HT1080 (cell line): ENCODE measurements at regions not wholly inside any gene's neighbourhood (a gene's known extent, or its start where the extent isn't known, plus 50 kb on each side); places are given as distances from the start of the nearest gene placed in this dataset.

Experiments used
- DNase-seq: peaks from one replicate; pipeline ENCODE4 v3.0.0-alpha.2; 2015; ENCODE audit warnings: low read depth

GRCh38 chr3:26358405-26358804 lies 264.2 kb upstream of the LRRC3B start:
- no peak for DNase-seq

GRCh38 chr3:26365706-26366105 lies 256.9 kb upstream of the LRRC3B start:
- DNase-seq, result no peak

- no peak for DNase-seq
These were observed 254.3 kb upstream of the LRRC3B start for GRCh38 chr3:26368312-26368711.

GRCh38 chr3:26369133-26369532 lies 253.4 kb upstream of the LRRC3B start:
- peak; percentile 52 for DNase-seq

- no peak for DNase-seq
These were observed 246.6 kb upstream of the LRRC3B start for GRCh38 chr3:26375843-26376530.

GRCh38 chr3:26381411-26381810 lies 241.2 kb upstream of the LRRC3B start:
- no peak for DNase-seq

GRCh38 chr3:26406636-26407035 lies 215.9 kb upstream of the LRRC3B start:
- DNase-seq, result no peak

- no peak for DNase-seq
These were observed 204.0 kb upstream of the LRRC3B start for GRCh38 chr3:26418553-26418952.

- no peak for DNase-seq
These were observed 200.2 kb upstream of the LRRC3B start for GRCh38 chr3:26422415-26422814.

- DNase-seq, result no peak
These were observed 197.5 kb upstream of the LRRC3B start for GRCh38 chr3:26425076-26425475.

GRCh38 chr3:26428992-26429391 lies 193.6 kb upstream of the LRRC3B start:
- DNase-seq, result no peak

- DNase-seq, result peak; percentile 88
These were observed 184.9 kb upstream of the LRRC3B start for GRCh38 chr3:26437678-26438077.

- no peak for DNase-seq
These were observed 184.1 kb upstream of the LRRC3B start for GRCh38 chr3:26438325-26438940.

GRCh38 chr3:26438981-26439884 lies 183.3 kb upstream of the LRRC3B start:
- DNase-seq, result no peak

- DNase-seq, result no peak
These were observed 172.6 kb upstream of the LRRC3B start for GRCh38 chr3:26449996-26450395.

- DNase-seq, result no peak
These were observed 170.2 kb upstream of the LRRC3B start for GRCh38 chr3:26452363-26452762.

GRCh38 chr3:26460985-26461384 lies 161.6 kb upstream of the LRRC3B start:
- DNase-seq, result no peak

GRCh38 chr3:26472345-26472744 lies 150.2 kb upstream of the LRRC3B start:
- no peak for DNase-seq

- no peak for DNase-seq
These were observed 147.9 kb upstream of the LRRC3B start for GRCh38 chr3:26474706-26475105.

GRCh38 chr3:26480377-26480776 lies 142.2 kb upstream of the LRRC3B start:
- no peak for DNase-seq

GRCh38 chr3:26484140-26484539 lies 138.4 kb upstream of the LRRC3B start:
- peak; percentile 54 for DNase-seq

- DNase-seq, result no peak
These were observed 124.3 kb upstream of the LRRC3B start for GRCh38 chr3:26498271-26498670.
